ENCODE measurements at regions not wholly inside any gene's neighbourhood (a gene's known extent, or its start where the extent isn't known, plus 50 kb on each side); places are given as distances from the start of the nearest gene placed in this dataset.

DNA sequence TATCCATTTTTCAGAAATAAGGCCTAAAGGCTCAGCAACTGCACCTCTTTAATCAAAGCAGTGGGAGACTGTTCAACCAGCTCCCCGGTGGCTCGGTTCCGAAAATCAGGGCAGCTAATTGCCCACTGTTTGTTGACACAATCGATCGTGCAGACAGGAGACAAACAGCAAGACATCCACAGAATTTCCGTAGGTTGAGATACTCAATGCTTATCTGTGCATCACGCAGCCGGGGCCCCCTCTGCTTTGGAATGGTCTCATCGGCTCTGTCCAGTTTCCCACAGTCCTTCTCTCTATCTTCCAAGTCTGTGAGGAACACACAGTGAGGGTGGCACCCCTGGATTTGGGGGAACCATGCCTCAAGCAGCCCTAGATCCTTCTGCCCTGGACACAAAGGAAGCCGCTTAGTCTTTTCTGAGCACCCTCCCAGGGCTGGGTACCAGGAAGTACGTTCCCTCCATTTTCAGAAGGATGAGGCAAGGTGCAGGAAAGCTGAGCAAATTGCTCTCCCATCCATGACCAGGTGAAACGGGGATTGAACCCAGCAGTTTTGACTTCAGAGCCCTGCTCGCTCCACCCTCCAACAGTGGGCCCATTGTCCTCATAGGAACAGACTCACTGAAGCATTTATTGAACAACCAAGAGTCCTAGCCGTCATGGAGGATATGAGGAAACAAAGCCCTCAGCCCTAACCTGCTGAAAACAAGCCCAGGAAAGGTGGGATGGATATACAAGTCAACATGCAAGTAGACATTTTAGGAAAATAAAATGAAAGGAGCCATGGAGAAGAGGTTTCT lies 70.7 kb downstream of the C16orf95 start:
- no peak for DNase-seq

DNA sequence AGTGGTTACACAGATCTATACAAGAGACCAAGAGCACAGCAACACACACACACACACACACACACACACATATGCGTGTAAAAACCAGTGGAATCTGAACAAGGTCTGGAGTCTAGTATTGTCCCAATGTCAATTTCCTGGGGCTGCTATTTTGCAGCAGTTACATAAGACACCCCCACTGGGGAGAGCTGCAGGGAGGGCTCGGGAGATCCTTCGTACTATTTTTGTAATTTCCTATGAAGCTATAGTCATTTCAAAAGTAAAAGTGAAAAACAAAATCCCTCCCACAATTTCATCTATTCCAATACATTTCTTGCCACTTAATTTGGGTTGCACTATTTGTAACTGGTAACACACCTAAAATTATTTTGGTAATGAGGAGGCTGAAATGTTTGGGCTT lies 68.5 kb downstream of the C16orf95 start:
- DNase-seq: no peak

DNA sequence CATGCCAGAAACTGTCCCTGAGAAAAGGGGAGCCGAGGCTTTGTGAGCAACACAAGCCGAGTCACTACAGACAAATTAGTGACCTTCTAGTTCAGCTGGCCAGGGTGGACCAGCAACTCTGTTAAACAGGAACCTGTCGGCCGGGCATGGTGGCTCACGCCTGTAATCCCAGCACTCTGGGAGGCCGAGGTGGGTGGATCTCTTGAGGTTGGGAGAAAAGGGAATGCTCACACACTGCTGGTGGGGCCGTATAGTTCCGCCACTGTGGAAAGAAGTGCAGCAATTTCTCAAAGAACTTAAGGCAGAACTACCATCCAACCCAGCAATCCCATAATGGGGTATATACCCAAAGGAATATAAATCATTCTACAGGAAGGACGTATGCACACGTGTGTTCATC lies 67.8 kb downstream of the C16orf95 start:
- DNase-seq: no peak

DNA sequence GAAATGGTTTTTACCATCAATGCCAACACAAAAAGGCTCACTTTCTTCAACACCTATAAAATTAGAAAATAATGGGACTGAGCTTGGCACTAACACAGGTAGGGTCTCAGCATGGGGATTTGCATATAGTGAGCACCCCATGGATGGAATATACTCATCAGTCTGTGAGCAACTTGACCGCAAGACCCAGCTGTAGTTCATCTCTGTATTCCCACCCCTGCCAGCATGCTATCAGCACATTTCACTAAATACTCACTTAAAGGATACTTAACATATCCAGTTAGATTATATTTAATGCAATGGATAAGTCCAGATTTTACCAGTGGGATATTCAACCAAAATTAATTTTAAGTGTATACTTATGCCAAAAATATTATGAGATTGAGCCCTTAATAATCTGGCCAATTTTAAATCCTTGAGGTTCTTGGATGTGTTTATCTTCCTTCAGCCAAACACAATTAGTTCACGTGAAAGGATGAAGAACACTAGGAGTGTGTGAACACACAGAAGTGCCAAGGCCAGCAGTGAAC lies 66.7 kb downstream of the C16orf95 start:
- no peak for DNase-seq

DNA sequence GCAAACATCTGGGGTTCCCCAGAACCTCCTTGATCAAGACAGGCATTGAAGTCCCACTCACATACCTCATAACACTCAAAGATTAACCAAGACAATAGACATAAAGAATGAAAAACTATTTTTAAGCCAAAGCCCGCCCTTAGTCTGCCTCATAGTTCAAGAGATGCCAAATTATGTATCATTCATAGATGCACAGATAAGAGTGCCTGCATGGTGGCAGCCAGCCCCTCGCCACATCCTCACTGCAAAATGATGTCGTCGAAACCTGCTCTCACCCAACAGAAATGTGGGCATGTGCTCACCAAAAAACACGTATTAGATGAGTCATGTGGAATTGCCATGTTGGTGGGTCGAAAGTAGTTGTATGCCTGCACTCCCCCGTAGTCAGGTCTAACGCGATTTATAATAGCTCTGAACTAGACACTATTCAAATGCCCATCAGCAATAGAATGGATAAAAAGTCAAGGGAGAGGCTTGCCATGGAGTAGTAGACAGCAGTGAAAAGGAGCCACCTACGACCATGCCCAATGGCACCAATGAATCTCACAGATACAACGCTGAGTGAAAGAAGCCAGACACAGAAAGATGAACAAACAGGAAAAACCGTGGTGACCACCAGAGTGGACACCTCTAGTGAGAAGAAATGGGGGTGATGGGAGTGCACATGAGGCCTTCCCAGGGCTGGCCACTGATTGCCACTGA lies 64.8 kb downstream of the C16orf95 start:
- no peak for DNase-seq

All from NCI-H1105 (cell line).